DOHH2 (cell line): ENCODE measurements at regions not wholly inside any gene's neighbourhood (a gene's known extent, or its start where the extent isn't known, plus 50 kb on each side); places are given as distances from the start of the nearest gene placed in this dataset.

Experiments used
- H3F3A ChIP-seq: fragments of 200-600 bp; sonication (generic), shearing (Covaris generic); 2 replicates; pipeline ENCODE4 v1.6.0; 2016; ENCODE audit warnings: antibody characterized with exemption, mild to moderate bottlenecking; ENCODE audit not compliant: control insufficient read depth, insufficient read depth
- H3K27ac ChIP-seq: fragments of 200-600 bp; sonication (generic); 2 replicates; pipeline ENCODE4 v1.5.1; 2014; ENCODE audit warnings: low read depth, mild to moderate bottlenecking, low read length, moderate library complexity
- H3K27me3 ChIP-seq: fragments of 200-600 bp; sonication (generic); 2 replicates; pipeline ENCODE4 v1.6.1; 2014; ENCODE audit warnings: mild to moderate bottlenecking, low read length, mixed read lengths; ENCODE audit not compliant: control insufficient read depth
- H3K36me3 ChIP-seq: fragments of 200-600 bp; sonication (generic); 2 replicates; pipeline ENCODE4 v1.6.1; 2014; ENCODE audit warnings: mild to moderate bottlenecking, low read length, moderate library complexity, mixed read lengths; ENCODE audit not compliant: control insufficient read depth
- H3K4me1 ChIP-seq: fragments of 200-600 bp; sonication (generic); 2 replicates; pipeline ENCODE4 v1.6.1; 2014; ENCODE audit warnings: mild to moderate bottlenecking, low read length, mixed read lengths; ENCODE audit not compliant: control insufficient read depth
- H3K4me2 ChIP-seq: fragments of 200-600 bp; sonication (generic); 2 replicates; pipeline ENCODE4 v1.6.0; 2014; ENCODE audit warnings: mild to moderate bottlenecking, low read length, moderate library complexity
- H3K4me3 ChIP-seq: fragments of 200-600 bp; sonication (generic); 2 replicates; pipeline ENCODE4 v1.5.1; 2014; ENCODE audit warnings: mild to moderate bottlenecking, low read length, mixed read lengths
- H3K79me2 ChIP-seq: fragments of 200-600 bp; sonication (generic); 2 replicates; pipeline ENCODE4 v1.6.1; 2014; ENCODE audit warnings: mild to moderate bottlenecking, low read length, mixed read lengths; ENCODE audit not compliant: control insufficient read depth
- H3K9me2 ChIP-seq: fragments of 200-600 bp; sonication (generic); replicated peaks from 2 replicates; pipeline ENCODE4 v1.6.1; 2014; ENCODE audit warnings: mild to moderate bottlenecking, low read length, mixed read lengths; ENCODE audit not compliant: control insufficient read depth
- H3K9me3 ChIP-seq: fragments of 200-600 bp; sonication (generic); 2 replicates; pipeline ENCODE4 v1.6.1; 2014; ENCODE audit warnings: antibody characterized with exemption, low read length, mixed read lengths; ENCODE audit not compliant: control insufficient read depth, insufficient read depth
- H4K20me1 ChIP-seq: fragments of 200-600 bp; sonication (generic); 2 replicates; pipeline ENCODE4 v1.6.0; 2014; ENCODE audit warnings: low read depth, mild to moderate bottlenecking, antibody characterized with exemption, low read length, moderate library complexity; ENCODE audit not compliant: control insufficient read depth, insufficient read depth
- EZH2phosphoT487 ChIP-seq: fragments of 200-600 bp; sonication (generic); IDR thresholded peaks from 2 replicates; pipeline ENCODE4 v1.6.1; 2017; ENCODE audit warnings: borderline replicate concordance, mild to moderate bottlenecking, antibody characterized with exemption, low read length, moderate library complexity, mixed read lengths
- TF ChIP-seq, protein P1 (sequence below): fragments of 200-600 bp; sonication (generic); IDR thresholded peaks from one replicate; pipeline ENCODE4 v1.5.1; 2014; ENCODE audit warnings: antibody characterized with exemption, mild to moderate bottlenecking, low read depth, low read length; ENCODE audit not compliant: poor library complexity, severe bottlenecking

DNA sequence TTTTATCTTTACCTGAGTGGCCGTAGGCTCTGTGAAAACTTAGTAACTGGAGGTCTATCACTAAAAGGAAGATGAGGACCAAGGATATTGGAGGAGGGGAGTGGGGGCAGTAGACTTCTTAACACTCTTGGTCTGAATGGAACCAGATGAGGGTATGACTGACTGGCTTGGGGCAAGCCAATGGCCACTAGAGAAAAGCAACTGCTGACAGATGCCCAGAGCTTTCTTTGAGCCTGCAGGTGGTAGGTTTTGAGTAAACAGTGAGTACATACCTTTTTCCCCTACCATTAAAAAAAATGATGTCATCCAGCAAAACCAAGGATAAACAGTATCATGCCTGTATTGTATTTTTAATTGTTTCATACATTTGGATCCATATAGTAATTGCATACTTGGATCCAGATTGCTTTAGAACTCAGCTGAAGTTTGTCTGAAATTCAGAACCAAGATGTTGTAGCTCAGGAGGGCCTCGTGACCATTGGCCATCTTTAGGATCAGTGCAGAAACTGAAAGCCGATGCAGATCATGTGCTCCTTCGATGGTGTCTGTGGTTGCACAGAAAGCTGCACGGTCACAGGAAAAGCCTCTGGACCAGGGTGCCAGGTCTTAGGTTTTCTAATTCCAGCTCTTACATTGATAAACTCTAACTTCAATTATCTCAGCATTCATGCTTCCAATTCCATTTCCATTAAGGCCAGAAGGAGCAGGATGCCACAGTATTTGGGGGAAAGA is 131.0 kb downstream of the PDGFRA start:
- Histone ChIP-seq H3K27me3 (no peaks in the 10 kb centered on the region), H3K4me3 (no peak overlapping the region), H3K27ac (no peak overlapping the region), H4K20me1 (no peaks in the 10 kb centered on the region), H3K4me2 (no peak overlapping the region), H3F3A (no peaks in the 10 kb centered on the region), H3K36me3 (no peaks in the 10 kb centered on the region), H3K4me1 (no peaks in the 10 kb centered on the region), H3K9me3 (no peaks in the 10 kb centered on the region), H3K79me2 (no peaks in the 10 kb centered on the region), H3K9me2 (no peaks in the 10 kb centered on the region)
- no peak for TF ChIP-seq EZH2phosphoT487
- TF ChIP-seq, protein P1, sequence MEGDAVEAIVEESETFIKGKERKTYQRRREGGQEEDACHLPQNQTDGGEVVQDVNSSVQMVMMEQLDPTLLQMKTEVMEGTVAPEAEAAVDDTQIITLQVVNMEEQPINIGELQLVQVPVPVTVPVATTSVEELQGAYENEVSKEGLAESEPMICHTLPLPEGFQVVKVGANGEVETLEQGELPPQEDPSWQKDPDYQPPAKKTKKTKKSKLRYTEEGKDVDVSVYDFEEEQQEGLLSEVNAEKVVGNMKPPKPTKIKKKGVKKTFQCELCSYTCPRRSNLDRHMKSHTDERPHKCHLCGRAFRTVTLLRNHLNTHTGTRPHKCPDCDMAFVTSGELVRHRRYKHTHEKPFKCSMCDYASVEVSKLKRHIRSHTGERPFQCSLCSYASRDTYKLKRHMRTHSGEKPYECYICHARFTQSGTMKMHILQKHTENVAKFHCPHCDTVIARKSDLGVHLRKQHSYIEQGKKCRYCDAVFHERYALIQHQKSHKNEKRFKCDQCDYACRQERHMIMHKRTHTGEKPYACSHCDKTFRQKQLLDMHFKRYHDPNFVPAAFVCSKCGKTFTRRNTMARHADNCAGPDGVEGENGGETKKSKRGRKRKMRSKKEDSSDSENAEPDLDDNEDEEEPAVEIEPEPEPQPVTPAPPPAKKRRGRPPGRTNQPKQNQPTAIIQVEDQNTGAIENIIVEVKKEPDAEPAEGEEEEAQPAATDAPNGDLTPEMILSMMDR: no peak

DNA sequence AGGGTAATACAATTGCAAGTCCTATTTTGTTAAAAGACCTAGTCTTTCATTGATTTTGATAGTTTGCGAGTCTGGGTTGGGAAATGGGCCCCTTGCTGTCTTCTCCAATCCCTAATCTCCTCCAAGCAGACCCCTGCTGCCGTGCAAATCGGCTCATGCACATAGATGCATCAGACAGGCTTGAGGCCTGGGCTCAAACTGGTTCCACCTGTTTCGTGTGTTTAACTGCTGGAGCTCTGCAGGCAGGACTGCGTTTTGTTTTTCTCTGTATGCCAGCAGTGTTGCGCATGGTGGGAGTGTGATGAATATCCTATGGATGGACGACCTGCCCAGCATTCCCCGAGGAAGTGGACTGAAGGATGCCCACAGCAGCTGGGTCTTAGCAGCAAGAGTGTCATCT is 133.9 kb downstream of the PDGFRA start:
- H3K9me2 ChIP-seq: no peaks in the 10 kb centered on the region
- no peaks in the 10 kb centered on the region for H3K79me2 ChIP-seq
- H3K27me3 ChIP-seq: no peaks in the 10 kb centered on the region
- H3K36me3 ChIP-seq: no peaks in the 10 kb centered on the region
- no peak overlapping the region for H3K4me3 ChIP-seq
- no peak overlapping the region for H3K27ac ChIP-seq
- TF ChIP-seq, protein P1: no peak
- TF ChIP-seq EZH2phosphoT487: no peak
- no peaks in the 10 kb centered on the region for H3K4me1 ChIP-seq
- H3K4me2 ChIP-seq: no peak overlapping the region
- H4K20me1 ChIP-seq: no peaks in the 10 kb centered on the region
- H3K9me3 ChIP-seq: no peaks in the 10 kb centered on the region
- H3F3A ChIP-seq: no peaks in the 10 kb centered on the region

DNA sequence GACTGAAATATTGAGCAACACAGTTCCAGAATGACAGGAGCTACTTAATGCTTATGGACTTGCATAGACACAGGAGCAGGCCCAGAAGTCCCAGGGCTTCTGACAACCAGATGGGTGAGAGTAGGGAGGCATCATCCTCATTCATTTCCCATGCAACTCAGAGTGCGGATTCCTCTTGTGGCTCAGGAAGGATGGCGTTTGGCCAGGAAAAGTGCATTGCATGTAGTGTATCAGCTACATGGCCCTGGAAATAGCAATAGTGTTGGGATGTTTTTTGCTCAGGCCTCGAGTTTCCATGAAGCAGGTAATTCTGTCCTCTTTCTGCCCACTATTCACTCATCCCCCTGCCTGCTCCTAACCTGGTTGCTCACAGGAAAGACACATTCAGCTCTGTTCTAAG is 136.6 kb downstream of the PDGFRA start:
- H3K27ac ChIP-seq: no peak overlapping the region
- no peaks in the 10 kb centered on the region for H3F3A ChIP-seq
- H3K4me2 ChIP-seq: no peak overlapping the region
- TF ChIP-seq, protein P1: no peak
- TF ChIP-seq EZH2phosphoT487: no peak
- H3K9me3 ChIP-seq: no peaks in the 10 kb centered on the region
- H3K79me2 ChIP-seq: no peaks in the 10 kb centered on the region
- no peaks in the 10 kb centered on the region for H3K27me3 ChIP-seq
- no peaks in the 10 kb centered on the region for H3K9me2 ChIP-seq
- H4K20me1 ChIP-seq: no peaks in the 10 kb centered on the region
- no peak overlapping the region for H3K4me3 ChIP-seq
- H3K4me1 ChIP-seq: no peaks in the 10 kb centered on the region
- H3K36me3 ChIP-seq: no peaks in the 10 kb centered on the region
